Activated naive CD8-positive, alpha-beta T cell treated with anti-CD3 and anti-CD28 coated beads for 36 hours (primary cell): ENCODE measurements at regions not wholly inside any gene's neighbourhood (a gene's known extent, or its start where the extent isn't known, plus 50 kb on each side); places are given as distances from the start of the nearest gene placed in this dataset.
A peak's percentile ranks its signal among the peaks of the same experiment; 100 is the strongest.
"Not testable (repeated sequence)": the region's sequence is repeated elsewhere in the genome, so short reads cannot be mapped to it uniquely, and the experiment has no call there.

Experiments used
- DNase-seq: peaks from one replicate; pipeline ENCODE4 v3.0.0; 2021
- H3K27ac Mint-ChIP-seq: one replicate; pipeline ENCODE4 v1.8.0; 2022; ENCODE audit warnings: mild to moderate bottlenecking, moderate library complexity, mixed read lengths
- H3K27me3 Mint-ChIP-seq: one replicate; pipeline ENCODE4 v1.8.0; 2022; ENCODE audit warnings: mild to moderate bottlenecking, mixed read lengths
- H3K36me3 Mint-ChIP-seq: one replicate; pipeline ENCODE4 v1.8.0; 2021; ENCODE audit warnings: mild to moderate bottlenecking, mixed read lengths
- H3K4me1 Mint-ChIP-seq: one replicate; pipeline ENCODE4 v1.8.0; 2021; ENCODE audit warnings: mixed read lengths
- H3K4me3 Mint-ChIP-seq: one replicate; pipeline ENCODE4 v1.8.0; 2022; ENCODE audit warnings: mild to moderate bottlenecking, moderate library complexity, mixed read lengths
- H3K9me3 Mint-ChIP-seq: one replicate; pipeline ENCODE4 v1.8.0; 2022; ENCODE audit warnings: mixed read lengths

GRCh38 chr2:111472844-111473403 is 352.2 kb downstream of the BCL2L11 start:
- DNase-seq, H3K36me3 Mint-ChIP-seq, H3K4me1 Mint-ChIP-seq, H3K9me3 Mint-ChIP-seq, H3K27me3 Mint-ChIP-seq, H3K27ac Mint-ChIP-seq, H3K4me3 Mint-ChIP-seq: not testable (repeated sequence)

GRCh38 chr2:111473522-111473921 is 352.8 kb downstream of the BCL2L11 start:
- DNase-seq, H3K4me3 Mint-ChIP-seq, H3K27me3 Mint-ChIP-seq, H3K36me3 Mint-ChIP-seq, H3K27ac Mint-ChIP-seq, H3K4me1 Mint-ChIP-seq, H3K9me3 Mint-ChIP-seq: not testable (repeated sequence)

DNA sequence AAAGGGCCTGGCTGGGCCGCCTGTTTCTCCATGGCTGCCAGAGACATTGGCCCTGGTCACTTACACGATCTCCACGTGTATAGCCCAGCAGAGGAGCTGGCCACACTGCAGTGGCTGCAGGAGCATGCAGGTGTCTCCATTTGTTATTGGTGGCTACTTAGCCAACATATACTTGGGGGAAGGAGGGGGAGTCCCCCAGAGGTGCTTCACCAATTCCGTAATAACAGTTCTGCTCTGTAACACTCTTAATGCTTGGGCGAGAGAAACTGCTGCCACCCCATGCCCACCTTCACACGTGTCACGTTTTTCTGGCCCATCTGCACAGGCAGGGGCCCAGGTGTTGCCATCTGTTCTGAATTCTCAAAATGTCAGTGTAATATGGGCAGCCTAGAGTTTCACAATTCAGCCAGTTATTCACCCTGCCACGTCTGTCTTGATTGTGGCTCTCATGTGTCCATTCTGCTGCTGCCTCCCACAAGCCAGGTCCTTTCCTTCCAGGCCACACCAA is 353.5 kb downstream of the BCL2L11 start:
- H3K27ac Mint-ChIP-seq, H3K36me3 Mint-ChIP-seq, H3K9me3 Mint-ChIP-seq, H3K4me1 Mint-ChIP-seq, H3K4me3 Mint-ChIP-seq, H3K27me3 Mint-ChIP-seq, DNase-seq: not testable (repeated sequence)

DNA sequence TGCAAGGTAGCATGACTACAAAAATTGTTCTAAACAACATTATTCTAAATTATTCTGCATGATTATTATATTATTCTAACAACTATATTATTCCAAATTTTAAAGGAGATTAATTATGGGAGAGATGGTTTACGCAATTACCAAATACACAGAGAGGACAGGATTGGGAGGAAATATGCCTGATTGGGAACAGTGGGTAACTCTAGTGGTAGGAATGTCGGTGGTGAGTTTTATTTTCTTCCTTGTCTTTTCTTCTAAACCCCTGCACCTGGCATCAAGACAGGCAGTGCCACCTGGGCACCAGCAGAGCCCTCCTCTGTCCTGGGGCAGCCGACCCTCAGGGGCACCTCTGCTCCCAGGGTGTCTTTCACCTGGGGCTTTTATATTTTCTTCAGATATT is 357.6 kb downstream of the BCL2L11 start:
- H3K36me3 Mint-ChIP-seq, H3K27ac Mint-ChIP-seq, DNase-seq, H3K4me3 Mint-ChIP-seq, H3K27me3 Mint-ChIP-seq, H3K9me3 Mint-ChIP-seq, H3K4me1 Mint-ChIP-seq: not testable (repeated sequence)

GRCh38 chr2:111478871-111479318 is 358.2 kb downstream of the BCL2L11 start:
- H3K36me3 Mint-ChIP-seq, H3K9me3 Mint-ChIP-seq, H3K4me3 Mint-ChIP-seq, H3K27ac Mint-ChIP-seq, DNase-seq, H3K27me3 Mint-ChIP-seq, H3K4me1 Mint-ChIP-seq: not testable (repeated sequence)

GRCh38 chr2:111480016-111480625 is 359.4 kb downstream of the BCL2L11 start:
- H3K27me3 Mint-ChIP-seq, DNase-seq, H3K4me1 Mint-ChIP-seq, H3K27ac Mint-ChIP-seq, H3K4me3 Mint-ChIP-seq, H3K9me3 Mint-ChIP-seq, H3K36me3 Mint-ChIP-seq: not testable (repeated sequence)

GRCh38 chr2:111480633-111481032 is 359.9 kb downstream of the BCL2L11 start:
- peak overlapping the region; percentile 16 for H3K27ac Mint-ChIP-seq
- not testable (repeated sequence) for H3K36me3 Mint-ChIP-seq, DNase-seq, H3K4me3 Mint-ChIP-seq, H3K27me3 Mint-ChIP-seq, H3K9me3 Mint-ChIP-seq, H3K4me1 Mint-ChIP-seq

DNA sequence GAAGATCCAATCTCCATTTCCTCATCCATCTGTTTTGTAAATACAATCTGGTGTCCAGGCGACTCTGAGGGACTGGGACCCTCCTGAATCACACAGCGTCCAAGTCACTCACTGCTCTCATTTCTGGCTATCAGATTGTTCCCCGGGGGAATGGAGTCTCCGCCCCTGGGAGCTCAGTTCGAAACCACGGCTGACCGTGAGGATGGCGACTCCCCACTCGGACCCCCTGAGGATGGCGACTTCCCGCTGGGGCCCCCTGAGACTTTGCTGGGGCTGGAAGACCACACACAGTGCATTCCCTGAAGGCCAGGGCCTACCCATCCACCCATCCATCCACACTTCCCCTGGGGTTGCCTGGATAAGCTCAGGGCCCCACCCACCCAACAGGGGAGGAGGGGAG is 360.5 kb downstream of the BCL2L11 start:
- not testable (repeated sequence) for H3K4me3 Mint-ChIP-seq, H3K9me3 Mint-ChIP-seq, H3K27ac Mint-ChIP-seq, DNase-seq, H3K27me3 Mint-ChIP-seq, H3K36me3 Mint-ChIP-seq, H3K4me1 Mint-ChIP-seq

- not testable (repeated sequence) for H3K9me3 Mint-ChIP-seq, H3K27ac Mint-ChIP-seq, H3K27me3 Mint-ChIP-seq, H3K4me3 Mint-ChIP-seq, H3K4me1 Mint-ChIP-seq, DNase-seq, H3K36me3 Mint-ChIP-seq
Measured at GRCh38 chr2:111482987-111483679, 362.4 kb downstream of the BCL2L11 start.

DNA sequence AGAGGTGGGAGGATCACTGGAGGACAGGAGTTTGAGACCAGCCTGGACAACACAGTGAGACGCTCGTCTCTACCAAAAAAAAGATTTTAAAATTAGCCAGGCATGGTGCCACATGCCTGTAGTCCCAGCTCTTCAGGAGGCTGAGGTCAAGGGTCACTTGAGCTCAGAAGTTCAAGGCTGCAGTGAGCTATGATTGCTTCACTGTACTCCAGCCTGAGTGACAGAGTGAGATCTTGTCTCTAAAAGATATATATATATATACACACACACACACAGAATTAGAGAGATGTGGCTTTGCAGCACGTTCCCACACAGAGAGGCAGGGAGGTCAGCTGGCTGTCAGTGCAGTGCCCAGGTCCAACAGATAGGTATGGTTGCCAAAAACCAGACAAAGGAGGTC is 363.4 kb downstream of the BCL2L11 start:
- H3K4me1 Mint-ChIP-seq, H3K4me3 Mint-ChIP-seq: not testable (repeated sequence)

GRCh38 chr2:111485895-111486294 is 365.2 kb downstream of the BCL2L11 start:
- not testable (repeated sequence) for DNase-seq, H3K36me3 Mint-ChIP-seq, H3K4me3 Mint-ChIP-seq, H3K4me1 Mint-ChIP-seq, H3K9me3 Mint-ChIP-seq, H3K27me3 Mint-ChIP-seq, H3K27ac Mint-ChIP-seq

More for the DNA sequence above, 363.4 kb downstream of the BCL2L11 start:
- DNase-seq, H3K27ac Mint-ChIP-seq, H3K36me3 Mint-ChIP-seq, H3K9me3 Mint-ChIP-seq, H3K27me3 Mint-ChIP-seq: not testable (repeated sequence)

DNA sequence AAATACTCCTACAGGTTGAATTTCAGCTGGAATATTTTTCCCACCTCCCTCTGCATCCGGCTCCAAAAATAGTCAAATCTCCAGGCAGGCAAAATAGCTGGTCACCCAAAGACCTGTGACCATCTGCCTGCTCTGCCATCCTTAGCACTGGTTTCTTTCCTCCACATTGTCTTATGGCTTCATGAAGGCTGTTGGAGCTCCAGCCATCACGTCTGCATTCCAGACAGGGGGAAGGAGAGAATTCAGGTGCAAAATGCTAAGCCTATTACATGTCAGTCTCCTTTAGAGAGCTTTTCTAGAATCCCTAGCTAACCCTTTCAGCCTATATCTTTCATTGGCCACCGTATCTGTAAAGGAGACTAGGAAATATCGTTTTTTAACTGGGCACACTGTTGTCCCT is 367.7 kb downstream of the BCL2L11 start:
- not testable (repeated sequence) for H3K4me1 Mint-ChIP-seq, H3K4me3 Mint-ChIP-seq, H3K9me3 Mint-ChIP-seq, H3K27ac Mint-ChIP-seq, H3K36me3 Mint-ChIP-seq, H3K27me3 Mint-ChIP-seq, DNase-seq

- H3K9me3 Mint-ChIP-seq, H3K27me3 Mint-ChIP-seq, DNase-seq, H3K27ac Mint-ChIP-seq, H3K4me1 Mint-ChIP-seq, H3K36me3 Mint-ChIP-seq, H3K4me3 Mint-ChIP-seq: not testable (repeated sequence)
Measured at GRCh38 chr2:111489460-111489859, 368.7 kb downstream of the BCL2L11 start.

- not testable (repeated sequence) for H3K27ac Mint-ChIP-seq, H3K27me3 Mint-ChIP-seq, H3K9me3 Mint-ChIP-seq, H3K36me3 Mint-ChIP-seq, H3K4me3 Mint-ChIP-seq, DNase-seq, H3K4me1 Mint-ChIP-seq
Measured at GRCh38 chr2:111491181-111491580, 370.5 kb downstream of the BCL2L11 start.

DNA sequence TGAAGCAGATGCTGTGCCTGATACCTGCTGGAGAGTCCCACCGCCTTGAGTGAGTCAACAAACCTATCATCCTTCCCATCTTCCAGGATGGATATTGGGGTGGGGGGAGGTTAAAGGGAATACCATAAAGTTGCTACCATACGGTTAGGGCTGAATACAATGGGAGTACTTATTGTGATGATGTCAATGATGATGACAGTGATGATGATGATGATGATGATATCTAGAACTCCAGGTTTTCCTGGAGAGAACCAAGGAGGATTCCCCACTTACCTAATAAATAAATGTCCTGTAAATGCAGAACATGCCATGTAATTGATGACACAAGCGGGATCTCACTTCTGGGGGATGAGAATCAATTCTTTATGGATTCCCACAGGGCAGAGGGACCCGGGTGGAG is 370.9 kb downstream of the BCL2L11 start:
- not testable (repeated sequence) for H3K27me3 Mint-ChIP-seq, H3K4me1 Mint-ChIP-seq, H3K27ac Mint-ChIP-seq, H3K4me3 Mint-ChIP-seq, H3K36me3 Mint-ChIP-seq, DNase-seq, H3K9me3 Mint-ChIP-seq
